ENCODE measurements at regions not wholly inside any gene's neighbourhood (a gene's known extent, or its start where the extent isn't known, plus 50 kb on each side); places are given as distances from the start of the nearest gene placed in this dataset.

DNA sequence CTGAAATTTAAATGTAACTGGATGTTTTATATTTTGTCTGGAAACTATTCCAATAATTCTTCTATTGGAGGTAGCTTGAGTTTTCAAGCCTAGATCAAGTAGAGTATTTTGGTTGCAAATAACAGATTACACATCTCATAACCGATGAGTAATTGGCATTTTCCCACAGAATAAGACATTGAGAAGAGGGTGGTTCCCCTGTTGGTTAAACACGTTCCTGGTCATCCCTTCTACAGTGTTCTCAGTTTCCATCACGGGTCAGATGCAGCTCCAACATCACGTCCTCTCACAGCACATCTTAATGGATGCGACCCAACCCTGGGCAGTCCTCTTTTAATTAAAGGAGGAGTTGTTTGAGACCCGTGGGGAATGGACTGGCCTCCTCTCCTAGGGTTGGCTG, 149.0 kb upstream of the ZNF516 start:
- Histone ChIP-seq H3K9me3 (ENCODE audit: control insufficient read depth, insufficient read depth, low read length) (no peaks in the 10 kb centered on the region), H3K4me3 (ENCODE audit: low read length) (no peak overlapping the region), H3K27ac (ENCODE audit: low read length) (no peak overlapping the region), H3K27me3 (ENCODE audit: control insufficient read depth, insufficient read depth, low read length) (no peaks in the 10 kb centered on the region), H3K36me3 (ENCODE audit: control insufficient read depth, insufficient read depth, low read length) (no peaks in the 10 kb centered on the region), H3K4me1 (ENCODE audit: control insufficient read depth, insufficient read depth, low read length) (no peaks in the 10 kb centered on the region)
- no CpG with 5 or more reads among the region's 6 CpGs for WGBS (ENCODE audit: insufficient coverage, insufficient read length)
- DNase-seq (ENCODE audit: low read depth, low spot score) = no peak

- H3K36me3 ChIP-seq (ENCODE audit: control insufficient read depth, insufficient read depth, low read length) = no peaks in the 10 kb centered on the region
- no peak overlapping the region for H3K27ac ChIP-seq (ENCODE audit: low read length)
- no peak for DNase-seq (ENCODE audit: low read depth, low spot score)
- H3K27me3 ChIP-seq (ENCODE audit: control insufficient read depth, insufficient read depth, low read length) = no peaks in the 10 kb centered on the region
- H3K9me3 ChIP-seq (ENCODE audit: control insufficient read depth, insufficient read depth, low read length) = no peaks in the 10 kb centered on the region
- no peaks in the 10 kb centered on the region for H3K4me1 ChIP-seq (ENCODE audit: control insufficient read depth, insufficient read depth, low read length)
- no CpG with 5 or more reads among the region's 2 CpGs for WGBS (ENCODE audit: insufficient coverage, insufficient read length)
- no peak overlapping the region for H3K4me3 ChIP-seq (ENCODE audit: low read length)
Measured at GRCh38 chr18:76643199-76643598, 148.2 kb upstream of the ZNF516 start.

DNA sequence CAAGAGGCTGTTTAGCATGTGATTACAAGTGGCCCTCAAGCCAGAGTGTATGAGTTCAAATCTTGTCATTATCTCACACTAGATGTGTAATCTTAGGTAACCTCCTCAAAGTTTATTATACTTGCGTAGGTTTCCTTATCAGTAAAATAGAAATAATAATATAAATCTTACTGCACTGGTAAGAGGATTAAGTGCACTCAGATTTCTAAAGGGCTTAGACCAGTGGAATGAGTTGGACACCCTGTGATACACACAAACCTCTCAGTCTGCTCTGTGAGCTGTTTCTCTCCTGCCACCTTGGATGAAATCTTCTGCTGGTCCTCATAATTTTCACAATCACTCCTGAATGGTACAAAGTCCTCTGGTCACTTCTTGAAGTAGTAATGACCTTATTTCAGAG, 145.4 kb upstream of the ZNF516 start:
- no peaks in the 10 kb centered on the region for H3K9me3 ChIP-seq (ENCODE audit: control insufficient read depth, insufficient read depth, low read length)
- no peak overlapping the region for H3K27ac ChIP-seq (ENCODE audit: low read length)
- no peak for DNase-seq (ENCODE audit: low read depth, low spot score)
- no peaks in the 10 kb centered on the region for H3K36me3 ChIP-seq (ENCODE audit: control insufficient read depth, insufficient read depth, low read length)
- no peak overlapping the region for H3K4me3 ChIP-seq (ENCODE audit: low read length)
- no peaks in the 10 kb centered on the region for H3K27me3 ChIP-seq (ENCODE audit: control insufficient read depth, insufficient read depth, low read length)
- no peaks in the 10 kb centered on the region for H3K4me1 ChIP-seq (ENCODE audit: control insufficient read depth, insufficient read depth, low read length)
- no CpG with 5 or more reads among the region's 1 CpG for WGBS (ENCODE audit: insufficient coverage, insufficient read length)

- DNase-seq (ENCODE audit: low read depth, low spot score) = no peak
- Histone ChIP-seq H3K27ac (ENCODE audit: low read length) (no peak overlapping the region), H3K27me3 (ENCODE audit: control insufficient read depth, insufficient read depth, low read length) (no peaks in the 10 kb centered on the region), H3K4me1 (ENCODE audit: control insufficient read depth, insufficient read depth, low read length) (no peaks in the 10 kb centered on the region), H3K4me3 (ENCODE audit: low read length) (no peak overlapping the region), H3K36me3 (ENCODE audit: control insufficient read depth, insufficient read depth, low read length) (no peaks in the 10 kb centered on the region), H3K9me3 (ENCODE audit: control insufficient read depth, insufficient read depth, low read length) (no peaks in the 10 kb centered on the region)
- no CpG with 5 or more reads among the region's 3 CpGs for WGBS (ENCODE audit: insufficient coverage, insufficient read length)
Measured at GRCh38 chr18:76634564-76634963, 139.5 kb upstream of the ZNF516 start.

- H3K27me3 ChIP-seq (ENCODE audit: control insufficient read depth, insufficient read depth, low read length) = no peaks in the 10 kb centered on the region
- H3K9me3 ChIP-seq (ENCODE audit: control insufficient read depth, insufficient read depth, low read length) = no peaks in the 10 kb centered on the region
- no peaks in the 10 kb centered on the region for H3K4me1 ChIP-seq (ENCODE audit: control insufficient read depth, insufficient read depth, low read length)
- no peak for DNase-seq (ENCODE audit: low read depth, low spot score)
- no CpG with 5 or more reads among the region's 2 CpGs for WGBS (ENCODE audit: insufficient coverage, insufficient read length)
- H3K36me3 ChIP-seq (ENCODE audit: control insufficient read depth, insufficient read depth, low read length) = no peaks in the 10 kb centered on the region
- no peak overlapping the region for H3K27ac ChIP-seq (ENCODE audit: low read length)
- H3K4me3 ChIP-seq (ENCODE audit: low read length) = no peak overlapping the region
Measured at GRCh38 chr18:76633588-76634269, 138.7 kb upstream of the ZNF516 start.

GRCh38 chr18:76627444-76627843, 132.4 kb upstream of the ZNF516 start:
- H3K4me1 ChIP-seq (ENCODE audit: control insufficient read depth, insufficient read depth, low read length) = no peaks in the 10 kb centered on the region
- DNase-seq (ENCODE audit: low read depth, low spot score) = no peak
- no peaks in the 10 kb centered on the region for H3K36me3 ChIP-seq (ENCODE audit: control insufficient read depth, insufficient read depth, low read length)
- WGBS (ENCODE audit: insufficient coverage, insufficient read length) = no CpG with 5 or more reads among the region's 1 CpG
- H3K27me3 ChIP-seq (ENCODE audit: control insufficient read depth, insufficient read depth, low read length) = no peaks in the 10 kb centered on the region; the same call in 1 of the 2 replicates
- no peak overlapping the region for H3K4me3 ChIP-seq (ENCODE audit: low read length)
- H3K9me3 ChIP-seq (ENCODE audit: control insufficient read depth, insufficient read depth, low read length) = no peaks in the 10 kb centered on the region
- no peak overlapping the region for H3K27ac ChIP-seq (ENCODE audit: low read length)

- H3K9me3 ChIP-seq (ENCODE audit: control insufficient read depth, insufficient read depth, low read length) = no peaks in the 10 kb centered on the region
- no peak overlapping the region for H3K4me3 ChIP-seq (ENCODE audit: low read length)
- H3K36me3 ChIP-seq (ENCODE audit: control insufficient read depth, insufficient read depth, low read length) = no peaks in the 10 kb centered on the region
- DNase-seq (ENCODE audit: low read depth, low spot score) = no peak
- no peaks in the 10 kb centered on the region; the same call in none of the 2 replicates for H3K27me3 ChIP-seq (ENCODE audit: control insufficient read depth, insufficient read depth, low read length)
- no peak overlapping the region for H3K27ac ChIP-seq (ENCODE audit: low read length)
- H3K4me1 ChIP-seq (ENCODE audit: control insufficient read depth, insufficient read depth, low read length) = 0 out of 2 replicates have a peak, but pooled peaks cover 1% of the 10 kb centered on the region
Measured at GRCh38 chr18:76626991-76627390, 131.9 kb upstream of the ZNF516 start.

- Histone ChIP-seq H3K4me3 (ENCODE audit: low read length) (no peak overlapping the region), H3K36me3 (ENCODE audit: control insufficient read depth, insufficient read depth, low read length) (no peaks in the 10 kb centered on the region), H3K27me3 (ENCODE audit: control insufficient read depth, insufficient read depth, low read length) (peaks cover 2% of the 10 kb centered on the region), H3K27ac (ENCODE audit: low read length) (no peak overlapping the region), H3K9me3 (ENCODE audit: control insufficient read depth, insufficient read depth, low read length) (no peaks in the 10 kb centered on the region), H3K4me1 (ENCODE audit: control insufficient read depth, insufficient read depth, low read length) (peaks cover 7% of the 10 kb centered on the region; the same call in 1 of the 2 replicates)
- no peak for DNase-seq (ENCODE audit: low read depth, low spot score)
- no CpG with 5 or more reads among the region's 8 CpGs for WGBS (ENCODE audit: insufficient coverage, insufficient read length)
Measured at GRCh38 chr18:76622651-76623050, 127.6 kb upstream of the ZNF516 start.

DNA sequence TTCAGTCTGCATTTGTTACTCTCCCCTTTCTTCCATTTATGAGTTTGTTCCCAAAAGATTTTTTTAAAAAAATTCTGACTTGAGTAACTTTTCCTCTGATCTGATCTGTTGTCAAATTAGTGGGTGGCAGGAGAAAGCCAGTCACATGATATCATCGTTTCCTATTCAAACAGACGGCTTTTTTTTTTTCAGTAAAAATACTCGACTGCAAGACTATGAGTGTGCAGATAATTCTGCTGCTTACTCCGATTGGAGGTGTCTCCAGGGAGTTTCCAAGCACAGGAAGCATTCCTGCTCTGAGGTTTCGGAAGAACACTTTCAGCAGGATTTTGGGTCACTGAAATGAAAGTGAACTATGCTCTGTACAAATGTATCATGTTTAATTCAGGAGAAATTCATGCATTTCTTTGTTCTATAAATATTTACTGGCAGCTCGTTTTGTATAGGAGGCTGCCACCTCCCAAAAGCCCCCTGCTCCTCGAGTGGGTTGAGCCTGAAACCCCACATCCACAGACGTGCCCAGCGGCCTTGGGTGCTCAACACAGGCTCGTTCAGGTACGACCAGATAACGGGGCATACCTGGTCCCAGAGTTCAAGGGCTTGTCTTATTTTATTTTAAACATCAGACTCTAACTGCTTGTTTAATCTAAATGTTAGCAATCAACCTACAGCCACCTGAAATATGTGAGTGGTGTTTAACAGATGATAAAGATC, 126.9 kb upstream of the ZNF516 start:
- no CpG with 5 or more reads among the region's 12 CpGs for WGBS (ENCODE audit: insufficient coverage, insufficient read length)
- DNase-seq (ENCODE audit: low read depth, low spot score) = no peak
- no peak overlapping the region for H3K27ac ChIP-seq (ENCODE audit: low read length)

GRCh38 chr18:76621226-76621625, 126.2 kb upstream of the ZNF516 start:
- DNase-seq (ENCODE audit: low read depth, low spot score) = no peak
- Histone ChIP-seq H3K36me3 (ENCODE audit: control insufficient read depth, insufficient read depth, low read length) (no peaks in the 10 kb centered on the region), H3K4me1 (ENCODE audit: control insufficient read depth, insufficient read depth, low read length) (peaks cover 7% of the 10 kb centered on the region; the same call in 1 of the 2 replicates), H3K27ac (ENCODE audit: low read length) (no peak overlapping the region), H3K27me3 (ENCODE audit: control insufficient read depth, insufficient read depth, low read length) (peaks cover 2% of the 10 kb centered on the region), H3K9me3 (ENCODE audit: control insufficient read depth, insufficient read depth, low read length) (no peaks in the 10 kb centered on the region), H3K4me3 (ENCODE audit: low read length) (no peak overlapping the region)
- WGBS (ENCODE audit: insufficient coverage, insufficient read length) = no CpG with 5 or more reads among the region's 9 CpGs

More for the DNA sequence above, 126.9 kb upstream of the ZNF516 start:
- peaks cover 2% of the 10 kb centered on the region for H3K27me3 ChIP-seq (ENCODE audit: control insufficient read depth, insufficient read depth, low read length)
- peaks cover 7% of the 10 kb centered on the region; the same call in 1 of the 2 replicates for H3K4me1 ChIP-seq (ENCODE audit: control insufficient read depth, insufficient read depth, low read length)
- H3K9me3 ChIP-seq (ENCODE audit: control insufficient read depth, insufficient read depth, low read length) = no peaks in the 10 kb centered on the region
- no peaks in the 10 kb centered on the region for H3K36me3 ChIP-seq (ENCODE audit: control insufficient read depth, insufficient read depth, low read length)
- H3K4me3 ChIP-seq (ENCODE audit: low read length) = no peak overlapping the region

All from iPS DF 6.9 (cell line).